ENCODE measurements at regions not wholly inside any gene's neighbourhood (a gene's known extent, or its start where the extent isn't known, plus 50 kb on each side); places are given as distances from the start of the nearest gene placed in this dataset.
A peak's percentile ranks its signal among the peaks of the same experiment; 100 is the strongest.

GRCh38 chr2:128710242-128710641, 391.6 kb upstream of the HS6ST1 start:
- H3K9me2 ChIP-seq (replicated peaks; ENCODE audit: insufficient read depth, low read length) = no peaks in the 10 kb centered on the region
- H3K27me3 ChIP-seq (ENCODE audit: low read length) = 0 out of 2 replicates have a peak, but pooled peaks cover 3% of the 10 kb centered on the region
- H3K4me1 ChIP-seq (ENCODE audit: low read length) = peaks cover 24% of the 10 kb centered on the region
- peaks cover 17% of the 10 kb centered on the region for H3K9me3 ChIP-seq (ENCODE audit: low read length)
- H3K4me3 ChIP-seq (ENCODE audit: low read length) = no peak overlapping the region
- no peaks in the 10 kb centered on the region; the same call in 1 of the 2 replicates for H3K36me3 ChIP-seq (ENCODE audit: insufficient read depth, low read length)
- peak overlapping the region; percentile 54 for H2AFZ ChIP-seq (ENCODE audit: low read length)
- DNase-seq = peak; percentile 68
- H4K20me1 ChIP-seq (ENCODE audit: insufficient read depth, low read depth, low read length) = no peaks in the 10 kb centered on the region
- no peak overlapping the region for H3K4me2 ChIP-seq (ENCODE audit: low read depth, low read length, poor library complexity, severe bottlenecking)
- no peaks in the 10 kb centered on the region for H3K79me2 ChIP-seq (ENCODE audit: low read length)
- no peak overlapping the region for H3K9ac ChIP-seq (ENCODE audit: low read length)
- H3K27ac ChIP-seq (ENCODE audit: low read length) = peak overlapping the region; percentile 55; the same call in 1 of the 2 replicates

- Histone ChIP-seq H4K20me1 (ENCODE audit: insufficient read depth, low read depth, low read length) (no peaks in the 10 kb centered on the region), H3K9ac (ENCODE audit: low read length) (no peak overlapping the region), H3K9me2 (replicated peaks; ENCODE audit: insufficient read depth, low read length) (no peaks in the 10 kb centered on the region), H3K27ac (ENCODE audit: low read length) (0 out of 2 replicates have a peak overlapping the region, but pooled peaks have one; percentile 55), H3K4me1 (ENCODE audit: low read length) (peaks cover 29% of the 10 kb centered on the region), H2AFZ (ENCODE audit: low read length) (no peak overlapping the region), H3K27me3 (ENCODE audit: low read length) (0 out of 2 replicates have a peak, but pooled peaks cover 3% of the 10 kb centered on the region), H3K4me3 (ENCODE audit: low read length) (no peak overlapping the region), H3K36me3 (ENCODE audit: insufficient read depth, low read length) (no peaks in the 10 kb centered on the region; the same call in 1 of the 2 replicates), H3K9me3 (ENCODE audit: low read length) (peaks cover 17% of the 10 kb centered on the region), H3K4me2 (ENCODE audit: low read depth, low read length, poor library complexity, severe bottlenecking) (no peak overlapping the region), H3K79me2 (ENCODE audit: low read length) (no peaks in the 10 kb centered on the region)
- DNase-seq = peak; percentile 49
Observed at GRCh38 chr2:128710729-128711128, 392.1 kb upstream of the HS6ST1 start.

- H3K79me2 ChIP-seq (ENCODE audit: low read length) = no peaks in the 10 kb centered on the region
- H3K9me2 ChIP-seq (replicated peaks; ENCODE audit: insufficient read depth, low read length) = no peaks in the 10 kb centered on the region
- no peak overlapping the region for H3K4me2 ChIP-seq (ENCODE audit: low read depth, low read length, poor library complexity, severe bottlenecking)
- H3K36me3 ChIP-seq (ENCODE audit: insufficient read depth, low read length) = no peaks in the 10 kb centered on the region
- peaks cover 37% of the 10 kb centered on the region for H3K4me1 ChIP-seq (ENCODE audit: low read length)
- no peak overlapping the region for H3K4me3 ChIP-seq (ENCODE audit: low read length)
- H4K20me1 ChIP-seq (ENCODE audit: insufficient read depth, low read depth, low read length) = no peaks in the 10 kb centered on the region
- H3K9ac ChIP-seq (ENCODE audit: low read length) = 0 out of 2 replicates have a peak overlapping the region, but pooled peaks have one; percentile 9
- no peak overlapping the region for H3K27ac ChIP-seq (ENCODE audit: low read length)
- DNase-seq = no peak
- H3K9me3 ChIP-seq (ENCODE audit: low read length) = no peaks in the 10 kb centered on the region
- H3K27me3 ChIP-seq (ENCODE audit: low read length) = no peaks in the 10 kb centered on the region
- no peak overlapping the region for H2AFZ ChIP-seq (ENCODE audit: low read length)
Observed at GRCh38 chr2:128714285-128714684, 395.6 kb upstream of the HS6ST1 start.

- no peak overlapping the region for H3K9ac ChIP-seq (ENCODE audit: low read length)
Observed at GRCh38 chr2:128714851-128715312, 396.2 kb upstream of the HS6ST1 start.

GRCh38 chr2:128715360-128715759, 396.7 kb upstream of the HS6ST1 start:
- Histone ChIP-seq H3K9me2 (replicated peaks; ENCODE audit: insufficient read depth, low read length) (no peaks in the 10 kb centered on the region), H3K27me3 (ENCODE audit: low read length) (no peaks in the 10 kb centered on the region), H3K4me2 (ENCODE audit: low read depth, low read length, poor library complexity, severe bottlenecking) (peak overlapping the region; percentile 30), H4K20me1 (ENCODE audit: insufficient read depth, low read depth, low read length) (no peaks in the 10 kb centered on the region), H3K9ac (ENCODE audit: low read length) (no peak overlapping the region), H3K36me3 (ENCODE audit: insufficient read depth, low read length) (no peaks in the 10 kb centered on the region), H3K79me2 (ENCODE audit: low read length) (no peaks in the 10 kb centered on the region), H2AFZ (ENCODE audit: low read length) (no peak overlapping the region), H3K9me3 (ENCODE audit: low read length) (no peaks in the 10 kb centered on the region), H3K4me3 (ENCODE audit: low read length) (no peak overlapping the region), H3K27ac (ENCODE audit: low read length) (no peak overlapping the region), H3K4me1 (ENCODE audit: low read length) (peaks cover 31% of the 10 kb centered on the region)
- DNase-seq = no peak

More at GRCh38 chr2:128714851-128715312, 396.2 kb upstream of the HS6ST1 start:
- Histone ChIP-seq H3K4me1 (ENCODE audit: low read length) (peaks cover 35% of the 10 kb centered on the region), H3K27ac (ENCODE audit: low read length) (no peak overlapping the region), H3K79me2 (ENCODE audit: low read length) (no peaks in the 10 kb centered on the region), H4K20me1 (ENCODE audit: insufficient read depth, low read depth, low read length) (no peaks in the 10 kb centered on the region), H3K4me3 (ENCODE audit: low read length) (no peak overlapping the region), H3K9me3 (ENCODE audit: low read length) (no peaks in the 10 kb centered on the region), H3K4me2 (ENCODE audit: low read depth, low read length, poor library complexity, severe bottlenecking) (no peak overlapping the region), H3K36me3 (ENCODE audit: insufficient read depth, low read length) (no peaks in the 10 kb centered on the region), H3K27me3 (ENCODE audit: low read length) (no peaks in the 10 kb centered on the region), H3K9me2 (replicated peaks; ENCODE audit: insufficient read depth, low read length) (no peaks in the 10 kb centered on the region), H2AFZ (ENCODE audit: low read length) (no peak overlapping the region)
- DNase-seq = peak; percentile 81

GRCh38 chr2:128716299-128716721, 397.6 kb upstream of the HS6ST1 start:
- Histone ChIP-seq H3K4me2 (ENCODE audit: low read depth, low read length, poor library complexity, severe bottlenecking) (no peak overlapping the region), H3K27me3 (ENCODE audit: low read length) (no peaks in the 10 kb centered on the region), H4K20me1 (ENCODE audit: insufficient read depth, low read depth, low read length) (no peaks in the 10 kb centered on the region), H3K9me2 (replicated peaks; ENCODE audit: insufficient read depth, low read length) (no peaks in the 10 kb centered on the region), H3K36me3 (ENCODE audit: insufficient read depth, low read length) (no peaks in the 10 kb centered on the region), H3K4me1 (ENCODE audit: low read length) (peaks cover 26% of the 10 kb centered on the region), H3K9ac (ENCODE audit: low read length) (no peak overlapping the region), H3K79me2 (ENCODE audit: low read length) (no peaks in the 10 kb centered on the region), H3K27ac (ENCODE audit: low read length) (no peak overlapping the region), H3K4me3 (ENCODE audit: low read length) (no peak overlapping the region), H3K9me3 (ENCODE audit: low read length) (no peaks in the 10 kb centered on the region), H2AFZ (ENCODE audit: low read length) (no peak overlapping the region)
- no peak for DNase-seq

- Histone ChIP-seq H3K9ac (ENCODE audit: low read length) (no peak overlapping the region), H3K9me2 (replicated peaks; ENCODE audit: insufficient read depth, low read length) (no peaks in the 10 kb centered on the region), H3K4me1 (ENCODE audit: low read length) (peaks cover 26% of the 10 kb centered on the region), H3K36me3 (ENCODE audit: insufficient read depth, low read length) (no peaks in the 10 kb centered on the region), H3K9me3 (ENCODE audit: low read length) (no peaks in the 10 kb centered on the region), H3K27ac (ENCODE audit: low read length) (no peak overlapping the region), H4K20me1 (ENCODE audit: insufficient read depth, low read depth, low read length) (no peaks in the 10 kb centered on the region), H3K4me3 (ENCODE audit: low read length) (no peak overlapping the region), H2AFZ (ENCODE audit: low read length) (no peak overlapping the region), H3K79me2 (ENCODE audit: low read length) (no peaks in the 10 kb centered on the region), H3K27me3 (ENCODE audit: low read length) (no peaks in the 10 kb centered on the region), H3K4me2 (ENCODE audit: low read depth, low read length, poor library complexity, severe bottlenecking) (no peak overlapping the region)
- no peak for DNase-seq
Observed at GRCh38 chr2:128717758-128718710, 399.4 kb upstream of the HS6ST1 start.
